GM12878 (cell line): ENCODE measurements at regions not wholly inside any gene's neighbourhood (a gene's known extent, or its start where the extent isn't known, plus 50 kb on each side); places are given as distances from the start of the nearest gene placed in this dataset.

Experiments
- ATAC-seq: fragments of 200-7000 bp; cut with Tn5 transposase; 3 replicates; pipeline ENCODE4 v1.9.1; 2020; ENCODE audit warnings: mild to moderate bottlenecking, moderate library complexity
- BruUV-seq: library from RNA; stranded (reverse); fragments of 400-500 nt; replicated peaks from 2 replicates; lab custom pipeline; 2021; lab: Mats Ljungman, UMichigan
- CTCF ChIA-PET: fragments of 300-600 bp; sonication (Branson Sonifier 250); formaldehyde crosslinking; extraction: SDS; loops from one replicate; lab custom pipeline; 2021; ENCODE audit warnings: inconsistent platforms; lab: Yijun Ruan, JAX
- POLR2A ChIA-PET: fragments of 350-600 bp; formaldehyde crosslinking; extraction: SDS; loops from one replicate; lab custom pipeline; 2021; ENCODE audit warnings: inconsistent platforms; lab: Charles Lee
- RAD21 ChIA-PET: fragments of 300-600 bp; sonication (Branson Sonifier 250); formaldehyde crosslinking; loops from one replicate; lab custom pipeline; 2023; ENCODE audit warnings: antibody characterized with exemption; ENCODE audit not compliant: unreplicated experiment; lab: Charles Lee
- SMC1A ChIA-PET: fragments of 300-600 bp; sonication (Branson Sonifier 250); formaldehyde crosslinking; loops from one replicate; lab custom pipeline; 2023; ENCODE audit not compliant: unreplicated experiment, uncharacterized antibody; lab: Charles Lee
- DNase-seq: peaks from one replicate; pipeline ENCODE4 v3.0.0-alpha.2; 2011; ENCODE audit warnings: low read depth, low spot score
- FAIRE-seq: peaks from 3 replicates; lab custom pipeline; 2011; peaks lifted over from hg19 to GRCh38; lab: Jason Lieb, UNC
- H2AFZ ChIP-seq: 2 replicates; pipeline ENCODE4 v1.6.0; 2011; ENCODE audit warnings: low read depth, low read length, control low read depth; ENCODE audit not compliant: control insufficient read depth
- H3K27ac ChIP-seq: 2 replicates; pipeline ENCODE4 v1.5.1; 2011; ENCODE audit warnings: control low read depth; ENCODE audit not compliant: control insufficient read depth, insufficient read depth
- H3K27me3 ChIP-seq, 2 experiments: replicated peaks in 1 of 2; 2 replicates each; pipeline versions ENCODE4 v1.6.0 to v1.6.1; 2011; ENCODE audit warnings: low read length in 1 of 2; ENCODE audit not compliant: control insufficient read depth in 2 of 2, insufficient read depth in 2 of 2
- H3K36me3 ChIP-seq, 2 experiments: 2 replicates each; pipeline ENCODE4 v1.5.1; 2011; ENCODE audit warnings: low read length in 1 of 2; ENCODE audit not compliant: control insufficient read depth in 2 of 2, insufficient read depth in 2 of 2
- H3K4me1 ChIP-seq: 2 replicates; pipeline ENCODE4 v1.6.1; 2011; ENCODE audit warnings: mild to moderate bottlenecking, low read length, moderate library complexity, mixed read lengths; ENCODE audit not compliant: control insufficient read depth, insufficient read depth
- H3K4me2 ChIP-seq: 2 replicates; pipeline ENCODE4 v1.6.0; 2011; ENCODE audit warnings: control low read depth; ENCODE audit not compliant: control insufficient read depth, insufficient read depth
- H3K4me3 ChIP-seq: fragments of 200-600 bp; sonication (generic); 2 replicates; pipeline ENCODE4 v1.5.1; 2016
- H3K79me2 ChIP-seq: 2 replicates; pipeline ENCODE4 v1.6.0; 2011; ENCODE audit warnings: low read length; ENCODE audit not compliant: control insufficient read depth, insufficient read depth
- H3K9ac ChIP-seq: 2 replicates; pipeline ENCODE4 v1.8.0; 2011; ENCODE audit warnings: low read length, control low read depth, mixed read lengths; ENCODE audit not compliant: control insufficient read depth, insufficient read depth
- H3K9me3 ChIP-seq: replicated peaks from 3 replicates; pipeline ENCODE4 v1.5.1; 2011; ENCODE audit warnings: mild to moderate bottlenecking, low read length; ENCODE audit not compliant: control insufficient read depth, insufficient read depth
- H4K20me1 ChIP-seq: 2 replicates; pipeline ENCODE4 v1.6.0; 2011; ENCODE audit not compliant: control insufficient read depth, insufficient read depth
- HDAC6 ChIP-seq: fragments of 200-600 bp; sonication (generic); IDR thresholded peaks from one replicate; pipeline ENCODE4 v1.8.0; 2017; ENCODE audit warnings: antibody characterized with exemption; ENCODE audit not compliant: unreplicated experiment
- JUNB ChIP-seq: IDR thresholded peaks from 2 replicates; pipeline ENCODE4 v1.6.1; 2016; ENCODE audit warnings: antibody characterized with exemption, mild to moderate bottlenecking
- NFIC ChIP-seq: IDR thresholded peaks from 2 replicates; pipeline ENCODE4 v1.6.1; 2012; ENCODE audit warnings: low read depth, mild to moderate bottlenecking, inconsistent platforms, low read length, moderate library complexity
- RUNX3 ChIP-seq: IDR thresholded peaks from 2 replicates; pipeline ENCODE4 v1.6.1; 2012; ENCODE audit warnings: low read length, inconsistent platforms
- TCF7 ChIP-seq: IDR thresholded peaks from 2 replicates; pipeline ENCODE4 v1.6.1; 2014; ENCODE audit warnings: antibody characterized with exemption, borderline replicate concordance
- in situ Hi-C: fragments of 300-500 bp; cut with MboI; formaldehyde crosslinking; loops from 9 replicates; pipeline ENCODE4 v1.14.3; 2018; ENCODE audit warnings: mixed read lengths
- intact Hi-C: fragments of 100-400 bp; cut with micrococcal nuclease; formaldehyde crosslinking; loops from one replicate; pipeline ENCODE4 v1.14.2; 2022; ENCODE audit not compliant: unreplicated experiment
- TF ChIP-seq, protein P1 (sequence below): IDR thresholded peaks from 2 replicates; pipeline ENCODE4 v1.6.1; 2012; ENCODE audit warnings: mild to moderate bottlenecking, low read depth, low read length

DNA sequence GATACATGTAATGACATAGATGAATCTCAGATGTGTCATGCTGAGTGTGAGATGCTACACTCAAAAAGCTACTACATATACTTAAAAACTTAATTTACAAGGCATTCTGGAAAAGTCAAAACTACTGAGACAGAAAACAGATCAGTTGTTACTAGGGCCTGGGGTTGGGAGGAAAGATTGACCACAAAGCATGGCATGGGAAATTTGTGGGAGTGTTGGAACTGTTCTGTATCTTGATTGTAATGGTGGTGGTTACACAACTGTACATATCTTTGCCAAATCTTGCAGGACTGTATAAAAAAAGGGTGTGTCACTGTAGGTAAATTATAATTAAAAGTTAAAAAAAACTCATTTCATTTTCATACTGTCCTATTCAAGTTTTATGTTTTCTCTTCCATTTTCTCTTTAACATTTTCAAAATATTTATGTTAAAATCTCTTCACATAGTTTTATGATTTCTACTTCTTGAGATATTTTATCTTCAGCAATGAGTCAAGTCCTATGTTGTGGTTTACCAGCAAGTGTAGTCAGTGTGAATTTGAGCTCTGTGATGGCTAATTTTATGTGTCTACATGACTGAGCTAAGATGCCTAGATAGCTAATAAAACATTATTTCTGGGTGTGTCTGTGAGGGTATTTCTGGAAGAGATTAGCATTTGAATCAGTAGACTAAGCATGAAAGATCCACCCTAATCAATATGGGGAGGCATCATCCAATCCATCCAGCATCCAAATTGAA, 58.6 kb upstream of the VRK2 start:
- POLR2A ChIA-PET: interaction anchor here (0.8 to 1.5 kb wide), 5 partner anchors 11 to 80 kb away, joined by 3 to 7 read pairs (median 3); partner anchors contain the start of gene VRK2
- Histone ChIP-seq H3K4me1 (no peaks in the 10 kb centered on the region), H3K4me3 (no peak overlapping the region), H3K27ac (no peak overlapping the region), H3K9me3 (no peaks in the 10 kb centered on the region), H3K36me3 (no peaks in the 10 kb centered on the region), H3K4me2 (no peak overlapping the region), H3K27me3 (no peaks in the 10 kb centered on the region), H3K79me2 (no peaks in the 10 kb centered on the region), H3K9ac (no peak overlapping the region), H4K20me1 (no peaks in the 10 kb centered on the region), H2AFZ (no peak overlapping the region)
- TF ChIP-seq HDAC6 (no peak), JUNB (peak; percentile 20; the same call in 1 of the 2 replicates), RUNX3 (peak; percentile 74), TCF7 (peak; percentile 70; the same call in 1 of the 2 replicates), NFIC (peak; percentile 40; the same call in 1 of the 2 replicates)
- TF ChIP-seq, protein P1, sequence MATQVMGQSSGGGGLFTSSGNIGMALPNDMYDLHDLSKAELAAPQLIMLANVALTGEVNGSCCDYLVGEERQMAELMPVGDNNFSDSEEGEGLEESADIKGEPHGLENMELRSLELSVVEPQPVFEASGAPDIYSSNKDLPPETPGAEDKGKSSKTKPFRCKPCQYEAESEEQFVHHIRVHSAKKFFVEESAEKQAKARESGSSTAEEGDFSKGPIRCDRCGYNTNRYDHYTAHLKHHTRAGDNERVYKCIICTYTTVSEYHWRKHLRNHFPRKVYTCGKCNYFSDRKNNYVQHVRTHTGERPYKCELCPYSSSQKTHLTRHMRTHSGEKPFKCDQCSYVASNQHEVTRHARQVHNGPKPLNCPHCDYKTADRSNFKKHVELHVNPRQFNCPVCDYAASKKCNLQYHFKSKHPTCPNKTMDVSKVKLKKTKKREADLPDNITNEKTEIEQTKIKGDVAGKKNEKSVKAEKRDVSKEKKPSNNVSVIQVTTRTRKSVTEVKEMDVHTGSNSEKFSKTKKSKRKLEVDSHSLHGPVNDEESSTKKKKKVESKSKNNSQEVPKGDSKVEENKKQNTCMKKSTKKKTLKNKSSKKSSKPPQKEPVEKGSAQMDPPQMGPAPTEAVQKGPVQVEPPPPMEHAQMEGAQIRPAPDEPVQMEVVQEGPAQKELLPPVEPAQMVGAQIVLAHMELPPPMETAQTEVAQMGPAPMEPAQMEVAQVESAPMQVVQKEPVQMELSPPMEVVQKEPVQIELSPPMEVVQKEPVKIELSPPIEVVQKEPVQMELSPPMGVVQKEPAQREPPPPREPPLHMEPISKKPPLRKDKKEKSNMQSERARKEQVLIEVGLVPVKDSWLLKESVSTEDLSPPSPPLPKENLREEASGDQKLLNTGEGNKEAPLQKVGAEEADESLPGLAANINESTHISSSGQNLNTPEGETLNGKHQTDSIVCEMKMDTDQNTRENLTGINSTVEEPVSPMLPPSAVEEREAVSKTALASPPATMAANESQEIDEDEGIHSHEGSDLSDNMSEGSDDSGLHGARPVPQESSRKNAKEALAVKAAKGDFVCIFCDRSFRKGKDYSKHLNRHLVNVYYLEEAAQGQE: no peak
- RAD21 ChIA-PET: interaction anchor here (1.0 to 3.8 kb wide), 7 partner anchors 14 to 79 kb away, joined by 3 to 20 read pairs (median 5); no protein-coding TSS in a partner anchor
- SMC1A ChIA-PET: interaction anchor here (0.9 to 3.7 kb wide), 15 partner anchors 10 to 79 kb away, joined by 3 to 19 read pairs (median 4); no protein-coding TSS in a partner anchor
- in situ Hi-C loops (no loop called here), intact Hi-C loops (no loop called here)
- no TSS peak for BruUV-seq
- ATAC-seq (peak; percentile 64), DNase-seq (no peak), FAIRE-seq (peak; percentile 73)
- CTCF ChIA-PET: interaction anchor here (0.8 to 2.2 kb wide), 5 partner anchors 10 to 82 kb away, joined by 3 to 8 read pairs (median 4); no protein-coding TSS in a partner anchor
